ENCODE measurements at regions not wholly inside any gene's neighbourhood (a gene's known extent, or its start where the extent isn't known, plus 50 kb on each side); places are given as distances from the start of the nearest gene placed in this dataset.

DNA sequence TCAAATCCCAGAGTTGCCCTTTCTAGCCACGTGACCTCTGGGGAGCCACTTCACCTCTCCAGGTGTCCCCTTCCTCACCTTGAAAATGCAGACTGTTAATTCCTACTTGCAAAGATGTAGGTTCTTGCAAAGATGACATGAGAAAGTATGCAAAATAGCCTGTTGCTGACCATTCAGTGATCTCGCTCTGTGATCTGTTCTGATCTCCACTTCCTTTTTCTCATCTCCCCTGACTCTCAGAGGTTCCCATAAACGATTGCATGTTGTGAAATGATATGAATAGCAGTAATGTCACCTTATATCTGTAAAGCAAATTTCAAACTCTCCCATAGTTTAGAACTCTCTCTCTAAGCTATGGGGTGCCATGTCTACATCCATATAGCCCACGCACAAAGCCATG, 182.3 kb downstream of the TMEM132E start:
- no peak for DNase-seq
- no peak overlapping the region for H3K27ac Mint-ChIP-seq (ENCODE audit: unreplicated experiment)
- H3K4me3 Mint-ChIP-seq (ENCODE audit: unreplicated experiment) = no peak overlapping the region
- TF ChIP-seq CTCF (IDR thresholded peaks at IDR 0.05; ENCODE audit: partially characterized antibody, unreplicated experiment) = no peak
- peaks cover 5% of the 10 kb centered on the region for H3K27me3 Mint-ChIP-seq (ENCODE audit: unreplicated experiment)
- no peaks in the 10 kb centered on the region for H3K4me1 Mint-ChIP-seq (ENCODE audit: low read depth, unreplicated experiment)
- H3K36me3 Mint-ChIP-seq (ENCODE audit: unreplicated experiment) = no peaks in the 10 kb centered on the region
- H3K9me3 Mint-ChIP-seq (ENCODE audit: unreplicated experiment) = peaks cover 3% of the 10 kb centered on the region

- no peak for DNase-seq
- TF ChIP-seq CTCF (IDR thresholded peaks at IDR 0.05; ENCODE audit: partially characterized antibody, unreplicated experiment) = no peak
- Mint-ChIP-seq H3K4me1 (ENCODE audit: low read depth, unreplicated experiment) (peaks cover 2% of the 10 kb centered on the region), H3K36me3 (ENCODE audit: unreplicated experiment) (no peaks in the 10 kb centered on the region), H3K9me3 (ENCODE audit: unreplicated experiment) (no peaks in the 10 kb centered on the region), H3K4me3 (ENCODE audit: unreplicated experiment) (no peak overlapping the region), H3K27me3 (ENCODE audit: unreplicated experiment) (peaks cover 5% of the 10 kb centered on the region), H3K27ac (ENCODE audit: unreplicated experiment) (no peak overlapping the region)
Observed at GRCh38 chr17:34760931-34761495, 181.6 kb downstream of the TMEM132E start.

GRCh38 chr17:34758718-34759117, 179.3 kb downstream of the TMEM132E start:
- Mint-ChIP-seq H3K27me3 (ENCODE audit: unreplicated experiment) (peaks cover 5% of the 10 kb centered on the region), H3K4me1 (ENCODE audit: low read depth, unreplicated experiment) (peaks cover 2% of the 10 kb centered on the region), H3K36me3 (ENCODE audit: unreplicated experiment) (no peaks in the 10 kb centered on the region), H3K4me3 (ENCODE audit: unreplicated experiment) (no peak overlapping the region), H3K27ac (ENCODE audit: unreplicated experiment) (no peak overlapping the region), H3K9me3 (ENCODE audit: unreplicated experiment) (no peaks in the 10 kb centered on the region)
- no peak for TF ChIP-seq CTCF (IDR thresholded peaks at IDR 0.05; ENCODE audit: partially characterized antibody, unreplicated experiment)
- DNase-seq = no peak

- Mint-ChIP-seq H3K27ac (ENCODE audit: unreplicated experiment) (no peak overlapping the region), H3K36me3 (ENCODE audit: unreplicated experiment) (no peaks in the 10 kb centered on the region), H3K27me3 (ENCODE audit: unreplicated experiment) (peaks cover 5% of the 10 kb centered on the region), H3K4me1 (ENCODE audit: low read depth, unreplicated experiment) (peaks cover 2% of the 10 kb centered on the region), H3K9me3 (ENCODE audit: unreplicated experiment) (no peaks in the 10 kb centered on the region), H3K4me3 (ENCODE audit: unreplicated experiment) (no peak overlapping the region)
- no peak for TF ChIP-seq CTCF (IDR thresholded peaks at IDR 0.05; ENCODE audit: partially characterized antibody, unreplicated experiment)
- no peak for DNase-seq
Observed at GRCh38 chr17:34758316-34758715, 178.9 kb downstream of the TMEM132E start.

DNA sequence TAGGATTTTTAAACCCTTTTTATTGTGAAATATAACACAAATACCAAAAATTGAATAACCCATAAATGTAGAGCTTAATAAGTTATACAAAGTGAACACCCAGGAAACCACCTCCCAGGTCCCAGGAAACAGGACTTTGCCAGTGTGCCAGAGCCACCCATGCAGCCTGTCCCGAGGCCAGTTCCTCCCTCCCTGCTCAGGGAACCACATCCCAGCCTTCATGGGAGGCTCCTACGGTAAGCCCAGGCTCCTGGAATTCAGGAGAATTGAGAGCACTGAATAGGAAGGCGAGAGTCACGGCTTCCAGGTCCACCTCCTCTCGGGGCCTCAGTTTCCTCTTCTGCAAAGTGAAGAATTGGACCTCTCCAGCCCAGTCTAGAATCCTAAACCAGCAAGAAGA, 178.2 kb downstream of the TMEM132E start:
- peaks cover 5% of the 10 kb centered on the region for H3K27me3 Mint-ChIP-seq (ENCODE audit: unreplicated experiment)
- no peak for DNase-seq
- no peak overlapping the region for H3K27ac Mint-ChIP-seq (ENCODE audit: unreplicated experiment)
- no peaks in the 10 kb centered on the region for H3K9me3 Mint-ChIP-seq (ENCODE audit: unreplicated experiment)
- TF ChIP-seq CTCF (IDR thresholded peaks at IDR 0.05; ENCODE audit: partially characterized antibody, unreplicated experiment) = no peak
- H3K36me3 Mint-ChIP-seq (ENCODE audit: unreplicated experiment) = no peaks in the 10 kb centered on the region
- H3K4me1 Mint-ChIP-seq (ENCODE audit: low read depth, unreplicated experiment) = peaks cover 2% of the 10 kb centered on the region
- no peak overlapping the region for H3K4me3 Mint-ChIP-seq (ENCODE audit: unreplicated experiment)

Measured in glutamatergic neuron (in vitro differentiated cells).